GM10266 (cell line): ENCODE measurements at regions not wholly inside any gene's neighbourhood (a gene's known extent, or its start where the extent isn't known, plus 50 kb on each side); places are given as distances from the start of the nearest gene placed in this dataset.

Experiments used
- DNase-seq: peaks from one replicate; pipeline ENCODE4 v3.0.0; 2012; ENCODE audit errors: extremely low spot score
- TF ChIP-seq, protein P1 (sequence below): IDR thresholded peaks from 2 replicates; pipeline ENCODE4 v1.5.1; 2012; ENCODE audit warnings: mild to moderate bottlenecking, low read depth; ENCODE audit not compliant: control insufficient read depth, insufficient read depth; ENCODE audit errors: missing control alignments

DNA sequence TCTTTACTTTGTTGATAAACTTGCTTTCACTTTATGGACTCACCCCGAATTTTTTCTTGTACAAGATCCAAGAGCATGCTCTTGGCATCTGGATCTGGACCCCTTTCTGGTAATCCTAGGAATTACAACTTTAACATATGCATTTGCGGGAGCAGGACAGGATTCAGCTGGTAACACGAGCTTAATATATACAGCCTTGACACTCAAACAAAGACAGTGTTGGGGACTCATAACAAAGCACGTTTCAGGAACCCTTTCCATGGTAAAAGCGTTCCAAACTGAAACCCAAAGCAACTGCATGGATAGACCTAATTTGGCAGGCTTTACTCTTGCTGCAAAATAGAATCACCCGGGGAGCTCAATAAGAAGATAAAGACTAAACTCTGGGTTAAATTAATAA lies 349.7 kb upstream of the AMELY start:
- TF ChIP-seq, protein P1, sequence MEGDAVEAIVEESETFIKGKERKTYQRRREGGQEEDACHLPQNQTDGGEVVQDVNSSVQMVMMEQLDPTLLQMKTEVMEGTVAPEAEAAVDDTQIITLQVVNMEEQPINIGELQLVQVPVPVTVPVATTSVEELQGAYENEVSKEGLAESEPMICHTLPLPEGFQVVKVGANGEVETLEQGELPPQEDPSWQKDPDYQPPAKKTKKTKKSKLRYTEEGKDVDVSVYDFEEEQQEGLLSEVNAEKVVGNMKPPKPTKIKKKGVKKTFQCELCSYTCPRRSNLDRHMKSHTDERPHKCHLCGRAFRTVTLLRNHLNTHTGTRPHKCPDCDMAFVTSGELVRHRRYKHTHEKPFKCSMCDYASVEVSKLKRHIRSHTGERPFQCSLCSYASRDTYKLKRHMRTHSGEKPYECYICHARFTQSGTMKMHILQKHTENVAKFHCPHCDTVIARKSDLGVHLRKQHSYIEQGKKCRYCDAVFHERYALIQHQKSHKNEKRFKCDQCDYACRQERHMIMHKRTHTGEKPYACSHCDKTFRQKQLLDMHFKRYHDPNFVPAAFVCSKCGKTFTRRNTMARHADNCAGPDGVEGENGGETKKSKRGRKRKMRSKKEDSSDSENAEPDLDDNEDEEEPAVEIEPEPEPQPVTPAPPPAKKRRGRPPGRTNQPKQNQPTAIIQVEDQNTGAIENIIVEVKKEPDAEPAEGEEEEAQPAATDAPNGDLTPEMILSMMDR, result no peak
- no peak for DNase-seq

DNA sequence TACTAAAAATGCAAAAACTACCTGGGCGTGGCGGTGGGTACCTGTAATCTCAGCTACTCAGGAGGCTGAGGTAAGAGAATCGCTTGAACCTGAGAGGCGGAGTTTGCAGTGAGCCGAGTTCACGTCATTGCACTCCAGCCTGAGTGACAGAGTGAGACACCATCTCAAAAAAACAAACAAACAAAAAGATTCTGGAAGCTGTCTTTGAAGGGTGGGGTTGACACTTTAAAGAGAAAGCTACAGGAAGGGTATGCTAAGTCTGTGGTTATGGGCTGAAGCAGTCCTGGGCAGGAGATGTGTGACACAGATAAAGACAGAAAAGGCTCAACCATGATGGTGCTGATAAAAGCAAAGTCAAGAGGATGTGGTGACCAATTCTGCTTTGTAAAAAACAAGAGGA lies 328.5 kb upstream of the AMELY start:
- TF ChIP-seq, protein P1, result no peak
- no peak for DNase-seq

DNA sequence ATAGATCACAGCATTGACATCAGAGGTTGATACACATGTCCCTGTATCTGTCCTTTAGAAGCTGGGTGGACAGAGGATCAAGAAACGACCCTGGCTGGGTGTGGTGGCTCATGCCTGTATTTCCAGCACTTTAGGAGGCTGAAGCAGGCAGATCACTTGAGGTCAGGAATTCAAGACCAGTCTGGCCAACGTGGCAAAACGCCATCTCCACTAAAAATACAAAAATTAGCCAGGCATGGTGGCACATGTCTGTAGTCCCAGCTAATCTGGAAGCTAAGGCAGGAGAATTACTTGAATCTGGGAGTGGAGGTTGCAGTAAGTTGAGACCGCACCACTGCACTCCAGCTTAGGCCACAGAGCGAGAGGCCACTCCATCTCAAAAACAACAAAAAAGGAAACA lies 300.4 kb upstream of the AMELY start:
- no peak for DNase-seq
- TF ChIP-seq, protein P1, result no peak

DNA sequence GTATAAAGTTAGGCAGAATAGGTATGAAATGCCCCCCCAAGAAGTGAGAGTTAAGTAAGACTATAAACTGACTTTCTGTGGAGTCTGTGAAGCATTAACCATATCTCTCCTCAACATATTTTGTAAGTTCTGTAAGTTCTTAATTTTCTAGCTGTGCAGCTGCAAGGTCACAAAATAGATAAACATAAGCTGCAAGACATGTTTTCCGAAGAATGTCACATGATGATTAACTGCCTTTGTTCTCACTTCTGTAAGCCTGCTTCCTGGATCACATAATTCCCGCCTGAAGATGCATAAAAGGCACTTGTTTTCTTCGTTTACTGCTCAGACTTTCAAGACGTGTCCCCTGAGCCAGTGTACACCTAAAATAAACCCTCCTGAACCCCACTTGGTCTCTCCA lies 292.9 kb upstream of the AMELY start:
- no peak for DNase-seq
- TF ChIP-seq, protein P1, result no peak

DNA sequence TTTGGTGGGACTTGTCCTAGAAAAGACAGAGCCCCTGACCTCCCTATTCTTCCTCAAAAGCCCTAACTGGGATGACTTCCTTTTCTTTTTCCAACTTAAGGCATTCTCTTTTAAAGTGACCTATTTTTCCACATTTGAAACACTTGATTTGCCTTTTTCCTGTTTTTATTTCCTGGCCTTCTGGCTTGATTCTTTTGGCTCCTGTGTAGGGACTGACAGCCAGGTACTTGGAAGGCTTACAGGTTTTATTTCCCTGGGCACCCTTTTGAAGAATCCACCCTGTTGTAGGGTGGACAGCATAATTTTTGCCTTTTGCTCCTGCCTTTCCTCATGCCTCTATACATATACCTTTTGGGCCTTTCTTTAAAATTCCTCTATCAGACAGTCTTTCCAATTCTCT lies 271.0 kb upstream of the AMELY start:
- DNase-seq, result no peak

DNA sequence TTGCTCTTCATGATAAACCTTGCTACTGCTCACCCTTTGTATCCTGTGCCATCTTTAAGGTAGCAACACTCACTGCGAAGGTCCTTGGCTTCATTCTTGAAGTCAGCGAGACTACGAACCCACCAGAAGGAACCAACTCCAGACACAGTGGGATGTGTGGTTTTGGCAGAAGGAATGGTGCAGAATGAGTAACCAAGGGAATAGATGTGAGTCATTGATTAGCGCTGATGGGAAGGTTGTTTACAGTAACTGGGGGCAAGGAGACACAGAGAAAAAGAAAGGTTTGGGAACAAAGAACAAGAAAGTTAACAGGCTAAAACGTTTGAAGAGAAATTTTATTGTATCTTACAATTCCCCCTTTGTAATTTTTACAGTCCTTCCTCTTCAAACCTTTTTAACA lies 266.1 kb upstream of the AMELY start:
- no peak for DNase-seq
- TF ChIP-seq, protein P1, result no peak

More for the DNA sequence above, 271.0 kb upstream of the AMELY start:
- TF ChIP-seq, protein P1, result no peak

DNA sequence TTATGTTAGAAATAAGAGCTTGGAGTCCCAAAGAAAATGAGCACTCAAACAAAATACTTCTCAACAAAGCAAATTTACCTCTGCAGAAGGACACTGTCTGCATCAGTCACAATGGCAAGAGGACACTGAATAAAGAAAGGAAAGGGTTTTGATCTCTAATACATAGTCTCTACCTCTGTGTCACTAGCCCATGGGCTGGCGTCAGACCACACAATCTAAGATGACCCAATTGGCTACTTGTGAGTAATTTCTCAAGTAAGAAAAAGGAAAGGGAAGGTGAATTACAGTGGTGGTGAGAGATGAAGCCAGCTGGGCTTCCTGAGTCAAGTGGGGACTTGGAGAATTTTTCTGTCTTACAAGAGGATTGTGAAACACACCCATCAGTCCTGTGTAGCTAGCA lies 257.9 kb upstream of the AMELY start:
- DNase-seq, result no peak
- TF ChIP-seq, protein P1, result no peak
